HepG2 (cell line): ENCODE measurements at regions not wholly inside any gene's neighbourhood (a gene's known extent, or its start where the extent isn't known, plus 50 kb on each side); places are given as distances from the start of the nearest gene placed in this dataset.

Source experiments
- ARID4A ChIP-seq: sonication (generic); formaldehyde crosslinking; IDR thresholded peaks from 2 replicates; pipeline ENCODE4 v1.5.0; 2020; ENCODE audit warnings: mild to moderate bottlenecking, missing genetic modification reagents, borderline replicate concordance
- CHD2 ChIP-seq: IDR thresholded peaks from 2 replicates; pipeline ENCODE4 v1.6.1; 2011; ENCODE audit warnings: low read depth, low read length, improper control_type of control experiment
- MED13 ChIP-seq: sonication (generic); formaldehyde crosslinking; IDR thresholded peaks from 2 replicates; pipeline ENCODE4 v1.5.0; 2020; ENCODE audit warnings: missing genetic modification reagents
- RBM39 ChIP-seq: fragments of 200-400 bp; formaldehyde crosslinking; IDR thresholded peaks from one replicate; pipeline ENCODE4 v1.6.1; 2018; ENCODE audit warnings: antibody characterized with exemption, mild to moderate bottlenecking, low read depth, low read length; ENCODE audit not compliant: poor library complexity, severe bottlenecking
- RFX1 ChIP-seq: fragments of 450-650 bp; IDR thresholded peaks from 2 replicates; pipeline ENCODE4 v1.6.1; 2017
- SNAPC4 ChIP-seq: sonication (generic); formaldehyde crosslinking; IDR thresholded peaks from 2 replicates; pipeline ENCODE4 v1.4.0; 2020; ENCODE audit warnings: mild to moderate bottlenecking, missing genetic modification reagents
- SRSF4 ChIP-seq: fragments of 200-400 bp; formaldehyde crosslinking; IDR thresholded peaks from one replicate; pipeline ENCODE4 v1.6.1; 2018; ENCODE audit warnings: mild to moderate bottlenecking, low read depth, low read length, moderate library complexity; ENCODE audit not compliant: poor library complexity, severe bottlenecking
- TFDP2 ChIP-seq: sonication (generic); formaldehyde crosslinking; IDR thresholded peaks from 2 replicates; pipeline ENCODE4 v1.4.0; 2020; ENCODE audit warnings: missing genetic modification reagents
- UBTF ChIP-seq: sonication (generic); formaldehyde crosslinking; IDR thresholded peaks from 2 replicates; pipeline ENCODE4 v1.4.0; 2020; ENCODE audit warnings: mild to moderate bottlenecking, missing genetic modification reagents
- ZBTB37 ChIP-seq: sonication (generic); formaldehyde crosslinking; IDR thresholded peaks from 2 replicates; pipeline ENCODE4 v1.4.0; 2020; ENCODE audit warnings: mild to moderate bottlenecking, missing genetic modification reagents
- ZMYM4 ChIP-seq: sonication (generic); formaldehyde crosslinking; IDR thresholded peaks from 2 replicates; pipeline ENCODE4 v1.8.1; 2023; ENCODE audit warnings: mild to moderate bottlenecking, missing genetic modification reagents
- ZNF292 ChIP-seq: sonication (generic); formaldehyde crosslinking; IDR thresholded peaks from 2 replicates; pipeline ENCODE4 v1.8.1; 2022; ENCODE audit warnings: mild to moderate bottlenecking, low read depth, missing genetic modification reagents, borderline replicate concordance
- ZNF550 ChIP-seq: sonication (generic); formaldehyde crosslinking; IDR thresholded peaks from 2 replicates; pipeline ENCODE4 v1.4.0; 2020; ENCODE audit warnings: mild to moderate bottlenecking, missing genetic modification reagents, borderline replicate concordance

- TF ChIP-seq ARID4A (CRISPR knock-in tag) (peak; percentile 29; the same call in 1 of the 2 replicates), ZMYM4 (CRISPR knock-in tag) (peak; percentile 30; the same call in 1 of the 2 replicates), CHD2 (no peak), MED13 (no peak), SNAPC4 (CRISPR knock-in tag) (0 out of 2 replicates have a peak, but pooled peaks have one; percentile 34), RBM39 (peak; percentile 13), RFX1 (no peak), ZBTB37 (CRISPR knock-in tag) (no peak), SRSF4 (no peak), ZNF550 (CRISPR knock-in tag) (no peak), UBTF (CRISPR knock-in tag) (peak; percentile 99), ZNF292 (CRISPR knock-in tag) (peak; percentile 70), TFDP2 (CRISPR knock-in tag) (peak; percentile 59; the same call in 1 of the 2 replicates)
Measured at GRCh38 chr7:65239707-65240352, 133.8 kb upstream of the ZNF92 start (continued).
